ENCODE measurements at regions not wholly inside any gene's neighbourhood (a gene's known extent, or its start where the extent isn't known, plus 50 kb on each side); places are given as distances from the start of the nearest gene placed in this dataset.
"Not testable (repeated sequence)": the region's sequence is repeated elsewhere in the genome, so short reads cannot be mapped to it uniquely, and the experiment has no call there.

DNA sequence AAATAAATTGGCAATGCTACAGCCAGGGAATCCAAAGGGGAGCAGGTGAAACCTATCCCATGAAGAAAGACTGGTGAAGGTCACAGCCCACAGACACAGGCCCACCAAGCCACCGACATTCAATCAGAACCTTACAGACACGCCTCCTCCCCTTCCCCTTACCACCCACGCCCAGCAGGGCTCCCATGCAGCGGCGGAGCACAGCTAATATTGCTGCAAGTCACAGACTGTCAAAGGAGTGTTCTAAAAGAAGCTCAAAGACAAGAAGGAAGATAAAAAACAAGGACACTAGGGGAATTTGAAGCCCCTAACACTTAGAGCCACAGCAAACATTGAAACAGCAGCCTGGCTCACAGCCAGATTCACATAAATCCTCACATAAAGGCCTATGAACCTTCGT is 91.2 kb downstream of the MED10 start:
- DNase-seq: no peak
- no peaks in the 10 kb centered on the region for H3K27me3 ChIP-seq
- TF ChIP-seq, protein P1, sequence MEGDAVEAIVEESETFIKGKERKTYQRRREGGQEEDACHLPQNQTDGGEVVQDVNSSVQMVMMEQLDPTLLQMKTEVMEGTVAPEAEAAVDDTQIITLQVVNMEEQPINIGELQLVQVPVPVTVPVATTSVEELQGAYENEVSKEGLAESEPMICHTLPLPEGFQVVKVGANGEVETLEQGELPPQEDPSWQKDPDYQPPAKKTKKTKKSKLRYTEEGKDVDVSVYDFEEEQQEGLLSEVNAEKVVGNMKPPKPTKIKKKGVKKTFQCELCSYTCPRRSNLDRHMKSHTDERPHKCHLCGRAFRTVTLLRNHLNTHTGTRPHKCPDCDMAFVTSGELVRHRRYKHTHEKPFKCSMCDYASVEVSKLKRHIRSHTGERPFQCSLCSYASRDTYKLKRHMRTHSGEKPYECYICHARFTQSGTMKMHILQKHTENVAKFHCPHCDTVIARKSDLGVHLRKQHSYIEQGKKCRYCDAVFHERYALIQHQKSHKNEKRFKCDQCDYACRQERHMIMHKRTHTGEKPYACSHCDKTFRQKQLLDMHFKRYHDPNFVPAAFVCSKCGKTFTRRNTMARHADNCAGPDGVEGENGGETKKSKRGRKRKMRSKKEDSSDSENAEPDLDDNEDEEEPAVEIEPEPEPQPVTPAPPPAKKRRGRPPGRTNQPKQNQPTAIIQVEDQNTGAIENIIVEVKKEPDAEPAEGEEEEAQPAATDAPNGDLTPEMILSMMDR (IDR thresholded peaks at IDR 0.05): no peak
- TF ChIP-seq POLR2A (IDR thresholded peaks at IDR 0.05): no peak
- no peak overlapping the region for H3K27ac ChIP-seq
- H3K4me1 ChIP-seq: no peaks in the 10 kb centered on the region
- no peaks in the 10 kb centered on the region for H3K9me3 ChIP-seq
- no peaks in the 10 kb centered on the region for H3K36me3 ChIP-seq (ENCODE audit: low read depth, missing control alignments)
- WGBS, 2 donors: 44 to 66% methylated on average over 6 of the region's 6 CpGs
- intact Hi-C loops (cut with DNase I; ENCODE audit: low total_unique reads): no loop called here
- H3K4me3 ChIP-seq: no peak overlapping the region

DNA sequence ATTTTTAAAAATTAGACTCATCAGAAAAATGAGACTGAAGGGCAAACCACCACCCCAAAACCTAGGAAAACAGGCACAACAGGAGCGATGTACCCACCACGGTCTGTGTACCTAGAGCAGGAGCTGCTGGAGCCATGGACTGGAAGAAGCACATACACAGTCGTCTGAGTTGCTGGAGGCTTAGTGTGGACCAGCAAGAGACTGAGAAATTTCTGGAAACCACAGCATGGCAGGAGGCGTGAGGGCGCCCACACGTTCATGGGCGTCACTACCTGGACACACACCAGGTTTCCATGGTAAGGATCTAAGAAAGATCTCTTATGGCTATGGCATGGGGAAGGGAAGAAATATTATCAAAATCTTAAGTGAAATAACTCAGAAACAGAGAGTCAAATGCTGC is 91.9 kb downstream of the MED10 start:
- Histone ChIP-seq H3K36me3 (ENCODE audit: low read depth, missing control alignments) (no peaks in the 10 kb centered on the region), H3K4me3 (no peak overlapping the region), H3K27me3 (no peaks in the 10 kb centered on the region), H3K9me3 (no peaks in the 10 kb centered on the region), H3K4me1 (no peaks in the 10 kb centered on the region), H3K27ac (no peak overlapping the region)
- intact Hi-C loops (cut with DNase I; ENCODE audit: low total_unique reads): no loop called here
- 93 to 100% methylated on average over 7 of the region's 7 CpGs for WGBS, 2 donors
- no peak for DNase-seq
- TF ChIP-seq, protein P1 (IDR thresholded peaks at IDR 0.05): no peak
- TF ChIP-seq POLR2A (IDR thresholded peaks at IDR 0.05): no peak

DNA sequence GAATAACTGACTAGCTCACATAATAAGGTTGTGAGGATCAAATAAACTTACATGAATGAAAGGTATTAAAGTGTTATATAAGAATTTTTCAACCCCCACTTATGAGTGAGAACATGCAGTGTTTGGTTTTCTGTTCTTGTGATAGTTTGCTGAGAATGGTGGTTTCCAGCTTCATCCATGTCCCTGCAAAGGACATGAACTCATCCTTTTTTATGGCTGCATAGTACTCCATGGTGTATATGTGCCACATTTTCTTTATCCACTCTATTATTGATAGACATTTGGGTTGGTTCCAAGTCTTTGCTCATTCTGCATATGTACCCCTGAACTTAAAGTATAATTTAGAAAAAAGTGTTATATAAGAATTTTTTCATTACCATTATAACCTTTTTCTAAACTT is 93.9 kb downstream of the MED10 start:
- H3K9me3 ChIP-seq; DNase-seq; H3K4me1 ChIP-seq; H3K4me3 ChIP-seq; H3K36me3 ChIP-seq (ENCODE audit: low read depth, missing control alignments); H3K27me3 ChIP-seq; H3K27ac ChIP-seq; intact Hi-C loops (cut with DNase I; ENCODE audit: low total_unique reads): not testable (repeated sequence)

DNA sequence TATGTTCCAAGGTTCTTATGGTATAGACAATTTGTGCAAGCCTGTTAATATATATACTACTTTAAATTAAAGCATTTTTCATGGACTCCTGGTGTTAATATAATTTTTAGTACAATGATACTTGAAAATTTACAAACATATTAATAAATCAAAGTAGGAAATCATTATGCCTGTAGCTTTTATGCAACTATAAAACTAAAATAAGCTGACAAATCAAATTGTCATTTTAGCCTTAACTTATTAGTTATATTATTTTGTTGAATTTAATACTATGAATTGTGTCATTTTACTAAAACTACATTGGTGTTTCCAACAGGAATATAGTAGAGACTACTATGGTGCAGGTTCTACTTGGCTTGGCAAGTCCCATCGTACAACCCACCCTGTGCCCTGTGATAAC is 96.0 kb downstream of the MED10 start:
- intact Hi-C loops (cut with DNase I; ENCODE audit: low total_unique reads): no loop called here
- Histone ChIP-seq H3K36me3 (ENCODE audit: low read depth, missing control alignments) (no peaks in the 10 kb centered on the region), H3K27me3 (no peaks in the 10 kb centered on the region), H3K27ac (no peak overlapping the region), H3K9me3 (no peaks in the 10 kb centered on the region), H3K4me3 (no peak overlapping the region), H3K4me1 (no peaks in the 10 kb centered on the region)
- WGBS, 2 donors: 79 to 95% methylated on average over 1 of the region's 1 CpG
- no peak for DNase-seq
- no peak for TF ChIP-seq POLR2A (IDR thresholded peaks at IDR 0.05)

DNA sequence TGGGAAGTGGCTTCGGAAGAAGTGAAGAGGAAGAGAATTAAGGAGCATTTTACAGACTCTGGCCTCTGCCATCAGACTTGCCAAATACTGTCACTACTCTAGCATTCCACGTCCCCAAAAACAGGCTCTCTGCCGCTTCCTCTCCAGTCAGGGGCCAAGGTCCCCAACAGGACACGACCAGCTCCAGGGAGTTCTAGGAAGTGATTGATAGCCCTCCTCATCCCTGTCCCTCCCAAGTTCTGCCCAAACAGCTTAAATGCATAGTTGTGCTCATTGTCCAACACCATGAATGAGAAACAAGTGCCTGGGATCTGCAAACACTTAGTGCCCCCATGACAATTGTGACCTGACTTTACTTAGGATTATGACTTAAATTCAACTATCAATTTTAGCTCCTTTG is 96.5 kb downstream of the MED10 start:
- Histone ChIP-seq H3K4me1 (no peaks in the 10 kb centered on the region), H3K27me3 (no peaks in the 10 kb centered on the region), H3K4me3 (peak overlapping the region; percentile 1 to 12), H3K27ac (no peak overlapping the region), H3K36me3 (ENCODE audit: low read depth, missing control alignments) (no peaks in the 10 kb centered on the region), H3K9me3 (no peaks in the 10 kb centered on the region)
- no peak for TF ChIP-seq POLR2A (IDR thresholded peaks at IDR 0.05)
- TF ChIP-seq, protein P1 (IDR thresholded peaks at IDR 0.05): no peak
- DNase-seq: no peak
- intact Hi-C loops (cut with DNase I; ENCODE audit: low total_unique reads): no loop called here
- 9 to 19% methylated on average over 4 of the region's 4 CpGs for WGBS, 2 donors

DNA sequence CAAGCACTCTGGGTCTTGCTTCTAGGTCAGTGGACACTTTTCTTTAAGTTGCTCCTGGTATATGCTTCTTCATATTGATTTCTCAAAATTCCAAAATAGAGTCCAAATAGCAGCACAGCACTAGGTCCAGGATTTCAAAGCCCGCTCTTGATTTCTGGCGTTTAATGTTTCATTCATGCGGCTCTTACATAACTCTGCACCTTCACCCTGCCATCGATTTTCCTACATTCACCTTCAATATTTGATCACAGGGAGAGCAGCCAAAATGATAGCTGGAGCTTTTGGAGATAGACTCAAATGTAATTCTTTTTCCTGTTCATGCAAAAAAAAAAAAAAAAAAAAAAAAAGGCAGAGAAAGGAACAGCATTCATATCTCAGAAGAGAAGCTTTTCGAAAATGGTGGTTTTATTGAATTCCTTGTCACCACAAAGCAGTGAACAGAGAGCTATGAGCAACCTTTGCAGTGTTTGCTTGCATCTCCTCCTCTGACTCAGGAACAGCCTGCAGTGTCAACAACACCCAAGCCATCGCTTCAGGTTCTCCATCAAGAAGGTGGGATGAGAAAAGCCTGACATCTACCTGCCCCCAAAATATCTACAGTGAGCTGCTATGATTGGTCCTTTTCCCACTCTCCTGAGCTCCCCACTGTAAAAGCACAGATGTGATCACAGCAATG is 97.8 kb downstream of the MED10 start:
- 75 to 84% methylated on average over 5 to 6 of the region's 6 CpGs for WGBS, 2 donors
- TF ChIP-seq, protein P1 (IDR thresholded peaks at IDR 0.05): no peak
- no peak for TF ChIP-seq POLR2A (IDR thresholded peaks at IDR 0.05)
- H3K27me3 ChIP-seq: no peaks in the 10 kb centered on the region

More for the DNA sequence above, 97.8 kb downstream of the MED10 start:
- intact Hi-C loops (cut with DNase I; ENCODE audit: low total_unique reads): no loop called here
- DNase-seq: no peak
- no peak overlapping the region for H3K4me3 ChIP-seq
- H3K4me1 ChIP-seq: no peaks in the 10 kb centered on the region
- H3K9me3 ChIP-seq: no peaks in the 10 kb centered on the region
- H3K36me3 ChIP-seq (ENCODE audit: low read depth, missing control alignments): no peaks in the 10 kb centered on the region
- H3K27ac ChIP-seq: no peak overlapping the region
